Chondrocyte (in vitro differentiated cells): ENCODE measurements at regions not wholly inside any gene's neighbourhood (a gene's known extent, or its start where the extent isn't known, plus 50 kb on each side); places are given as distances from the start of the nearest gene placed in this dataset.

Experiments
- DNase-seq: peaks from one replicate; pipeline ENCODE4 v3.0.0; 2021; ENCODE audit warnings: mixed read lengths, low spot score
- H3K27ac Mint-ChIP-seq: one replicate; pipeline ENCODE4 v1.8.0; 2021; ENCODE audit warnings: mild to moderate bottlenecking, moderate library complexity, mixed read lengths; ENCODE audit not compliant: unreplicated experiment
- H3K27me3 Mint-ChIP-seq: 2 replicates; pipeline ENCODE4 v1.8.0; 2021; ENCODE audit warnings: low read depth, mixed read lengths
- H3K36me3 Mint-ChIP-seq: 2 replicates; pipeline ENCODE4 v1.8.0; 2021; ENCODE audit warnings: low read depth, mixed read lengths
- H3K4me1 Mint-ChIP-seq: 2 replicates; pipeline ENCODE4 v1.8.0; 2021; ENCODE audit warnings: low read depth, mild to moderate bottlenecking, mixed read lengths
- H3K4me3 Mint-ChIP-seq: one replicate; pipeline ENCODE4 v1.8.0; 2021; ENCODE audit warnings: mild to moderate bottlenecking, moderate library complexity, mixed read lengths; ENCODE audit not compliant: unreplicated experiment
- H3K9me3 Mint-ChIP-seq: 2 replicates; pipeline ENCODE4 v1.8.0; 2021; ENCODE audit warnings: low read depth, mixed read lengths
- TF ChIP-seq, protein P1 (sequence below): fragments of 200-600 bp; sonication (generic); IDR thresholded peaks from 2 replicates; pipeline ENCODE4 v1.5.0; 2021; ENCODE audit warnings: antibody characterized with exemption, mild to moderate bottlenecking, moderate library complexity

- no peak overlapping the region for H3K4me3 Mint-ChIP-seq
- peaks cover 13% of the 10 kb centered on the region for H3K36me3 Mint-ChIP-seq
- H3K9me3 Mint-ChIP-seq = peaks cover 20% of the 10 kb centered on the region
- H3K27me3 Mint-ChIP-seq = no peaks in the 10 kb centered on the region
- no peaks in the 10 kb centered on the region for H3K4me1 Mint-ChIP-seq
- TF ChIP-seq, protein P1, sequence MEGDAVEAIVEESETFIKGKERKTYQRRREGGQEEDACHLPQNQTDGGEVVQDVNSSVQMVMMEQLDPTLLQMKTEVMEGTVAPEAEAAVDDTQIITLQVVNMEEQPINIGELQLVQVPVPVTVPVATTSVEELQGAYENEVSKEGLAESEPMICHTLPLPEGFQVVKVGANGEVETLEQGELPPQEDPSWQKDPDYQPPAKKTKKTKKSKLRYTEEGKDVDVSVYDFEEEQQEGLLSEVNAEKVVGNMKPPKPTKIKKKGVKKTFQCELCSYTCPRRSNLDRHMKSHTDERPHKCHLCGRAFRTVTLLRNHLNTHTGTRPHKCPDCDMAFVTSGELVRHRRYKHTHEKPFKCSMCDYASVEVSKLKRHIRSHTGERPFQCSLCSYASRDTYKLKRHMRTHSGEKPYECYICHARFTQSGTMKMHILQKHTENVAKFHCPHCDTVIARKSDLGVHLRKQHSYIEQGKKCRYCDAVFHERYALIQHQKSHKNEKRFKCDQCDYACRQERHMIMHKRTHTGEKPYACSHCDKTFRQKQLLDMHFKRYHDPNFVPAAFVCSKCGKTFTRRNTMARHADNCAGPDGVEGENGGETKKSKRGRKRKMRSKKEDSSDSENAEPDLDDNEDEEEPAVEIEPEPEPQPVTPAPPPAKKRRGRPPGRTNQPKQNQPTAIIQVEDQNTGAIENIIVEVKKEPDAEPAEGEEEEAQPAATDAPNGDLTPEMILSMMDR = no peak
- DNase-seq = no peak
- H3K27ac Mint-ChIP-seq = no peak overlapping the region
These were observed 275.7 kb downstream of the CSNK1G3 start for GRCh38 chr5:123787635-123788034.

- Mint-ChIP-seq H3K36me3 (peaks cover 13% of the 10 kb centered on the region), H3K4me1 (no peaks in the 10 kb centered on the region), H3K27ac (no peak overlapping the region), H3K9me3 (peaks cover 20% of the 10 kb centered on the region), H3K27me3 (no peaks in the 10 kb centered on the region), H3K4me3 (no peak overlapping the region)
- DNase-seq = no peak
- TF ChIP-seq, protein P1 = no peak
These were observed 275.2 kb downstream of the CSNK1G3 start for GRCh38 chr5:123787136-123787535.

GRCh38 chr5:123786411-123786810 is 274.4 kb downstream of the CSNK1G3 start:
- H3K9me3 Mint-ChIP-seq = peaks cover 20% of the 10 kb centered on the region
- H3K4me3 Mint-ChIP-seq = no peak overlapping the region
- H3K27me3 Mint-ChIP-seq = no peaks in the 10 kb centered on the region
- no peak overlapping the region for H3K27ac Mint-ChIP-seq
- TF ChIP-seq, protein P1 = no peak
- peaks cover 13% of the 10 kb centered on the region for H3K36me3 Mint-ChIP-seq
- no peaks in the 10 kb centered on the region for H3K4me1 Mint-ChIP-seq
- no peak for DNase-seq

DNA sequence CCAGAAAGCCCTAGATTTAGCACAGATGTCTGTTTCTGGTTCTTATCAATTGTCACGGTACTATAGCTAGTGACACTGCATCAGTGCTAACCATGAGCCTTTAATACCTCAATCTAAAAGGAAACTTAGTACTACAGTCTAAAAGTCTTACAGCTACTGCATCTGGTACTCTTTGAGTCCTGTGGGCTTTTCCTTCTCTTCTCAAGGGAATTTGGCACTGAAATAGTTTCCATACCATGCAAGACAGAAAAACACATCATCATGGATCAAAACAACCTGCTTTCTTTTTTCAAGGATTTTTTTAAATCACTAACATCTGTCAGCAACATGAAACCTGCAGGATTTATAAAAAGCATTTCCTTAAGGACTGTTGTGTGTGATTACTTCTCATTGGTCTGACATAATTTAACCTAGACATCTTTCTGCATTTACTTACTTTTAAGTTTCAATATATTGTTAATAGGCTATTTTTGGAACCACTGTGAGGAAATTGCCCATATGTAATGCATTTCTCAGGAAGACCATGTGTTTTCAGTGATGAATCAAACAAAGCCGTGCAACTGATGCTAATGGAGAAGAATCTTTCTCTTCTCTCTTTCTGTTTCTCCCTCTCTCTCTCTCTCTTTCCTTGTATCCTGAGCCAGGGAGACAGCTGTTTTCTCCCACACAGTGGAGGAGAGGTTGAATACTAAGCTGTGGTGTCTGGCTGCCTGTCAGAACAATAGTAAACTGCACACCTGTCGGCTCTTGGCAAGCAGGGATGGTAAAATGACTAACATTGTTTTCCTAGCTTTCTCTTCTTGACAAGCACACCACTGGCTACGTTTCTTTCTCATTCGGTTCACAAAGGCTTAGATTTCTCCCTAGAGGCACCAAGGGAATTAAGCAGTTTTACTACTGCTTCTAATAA is 273.4 kb downstream of the CSNK1G3 start:
- Mint-ChIP-seq H3K27me3 (no peaks in the 10 kb centered on the region), H3K9me3 (peaks cover 20% of the 10 kb centered on the region), H3K36me3 (peaks cover 13% of the 10 kb centered on the region), H3K27ac (peak overlapping the region; percentile 67), H3K4me1 (no peaks in the 10 kb centered on the region), H3K4me3 (peak overlapping the region; percentile 64)
- TF ChIP-seq, protein P1 = peak; percentile 8
- DNase-seq = no peak

DNA sequence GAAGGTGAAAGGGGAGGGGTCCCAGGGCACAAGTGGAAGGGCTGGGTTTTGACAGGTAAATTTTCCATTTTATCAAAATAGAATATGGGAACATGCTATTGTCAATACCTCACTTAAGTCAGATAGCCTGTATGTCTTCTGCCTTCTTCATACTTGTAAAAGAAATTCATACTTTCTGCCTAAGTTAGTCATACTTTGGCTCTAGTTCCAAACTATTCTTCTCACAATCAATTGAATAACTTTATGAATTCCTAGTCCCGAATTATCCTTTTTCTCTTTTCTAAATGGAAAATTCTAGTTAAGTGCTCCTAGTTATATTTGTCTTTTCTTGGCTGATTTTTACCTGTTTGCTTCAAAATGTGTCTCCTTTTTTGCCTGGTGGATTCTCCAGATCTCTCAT is 271.4 kb downstream of the CSNK1G3 start:
- Mint-ChIP-seq H3K27ac (no peak overlapping the region), H3K4me3 (no peak overlapping the region), H3K27me3 (no peaks in the 10 kb centered on the region), H3K9me3 (peaks cover 3% of the 10 kb centered on the region), H3K36me3 (no peaks in the 10 kb centered on the region), H3K4me1 (no peaks in the 10 kb centered on the region)
- no peak for DNase-seq
- TF ChIP-seq, protein P1 = no peak
